ENCODE measurements at regions not wholly inside any gene's neighbourhood (a gene's known extent, or its start where the extent isn't known, plus 50 kb on each side); places are given as distances from the start of the nearest gene placed in this dataset.
"Not testable (repeated sequence)": the region's sequence is repeated elsewhere in the genome, so short reads cannot be mapped to it uniquely, and the experiment has no call there.

DNA sequence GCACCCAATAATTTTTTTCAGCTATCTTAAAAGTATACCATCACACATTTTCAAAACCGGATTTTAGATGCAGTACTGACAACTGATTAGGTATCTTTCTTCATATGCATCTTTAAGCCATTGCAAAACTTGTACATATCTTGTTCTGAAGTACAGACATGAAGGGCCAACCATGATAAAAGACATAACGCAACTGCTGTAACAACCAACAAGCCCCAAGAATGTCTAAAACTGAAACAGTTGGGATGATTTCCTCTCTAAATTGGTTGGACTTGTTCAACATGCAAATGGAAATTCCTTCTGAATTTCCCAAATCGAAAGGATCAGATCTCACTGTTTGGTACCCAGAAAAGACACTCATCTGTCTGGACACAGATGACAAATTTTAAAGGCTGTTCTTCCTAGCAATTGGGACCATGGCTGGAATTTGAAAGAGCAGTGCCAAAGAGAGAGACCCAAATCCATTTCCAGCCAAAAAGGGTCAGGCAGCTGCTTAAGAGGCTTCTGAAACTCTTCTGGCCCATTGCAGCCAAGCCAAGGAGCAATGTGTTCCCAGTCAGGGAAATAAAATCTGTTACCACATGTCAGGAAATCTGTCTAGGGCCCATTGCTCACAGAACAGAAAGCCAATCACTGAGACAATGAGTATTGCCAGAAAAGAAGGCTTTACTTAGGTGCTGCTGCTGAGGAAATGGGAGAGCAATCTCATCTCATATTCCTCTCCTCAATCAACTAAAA is 1122.4 kb upstream of the USP15 start:
- DNase-seq = no peak

DNA sequence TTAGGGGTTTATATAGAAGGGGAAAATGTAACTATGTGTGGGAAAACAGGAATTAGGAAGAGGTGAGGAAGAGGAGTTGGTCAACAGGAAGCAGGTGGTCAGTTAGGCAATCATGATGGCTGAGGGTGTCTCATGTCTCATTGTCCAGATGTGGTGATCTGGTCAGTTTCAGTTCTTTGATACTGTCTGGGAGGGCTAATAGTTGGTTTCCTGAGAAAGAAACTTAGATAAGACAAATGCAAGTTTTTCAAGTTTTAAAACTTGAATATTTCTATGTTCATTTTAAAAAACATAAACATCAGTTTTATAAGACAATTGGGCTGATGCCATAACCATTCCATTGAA is 1121.8 kb upstream of the USP15 start:
- no peak for DNase-seq

DNA sequence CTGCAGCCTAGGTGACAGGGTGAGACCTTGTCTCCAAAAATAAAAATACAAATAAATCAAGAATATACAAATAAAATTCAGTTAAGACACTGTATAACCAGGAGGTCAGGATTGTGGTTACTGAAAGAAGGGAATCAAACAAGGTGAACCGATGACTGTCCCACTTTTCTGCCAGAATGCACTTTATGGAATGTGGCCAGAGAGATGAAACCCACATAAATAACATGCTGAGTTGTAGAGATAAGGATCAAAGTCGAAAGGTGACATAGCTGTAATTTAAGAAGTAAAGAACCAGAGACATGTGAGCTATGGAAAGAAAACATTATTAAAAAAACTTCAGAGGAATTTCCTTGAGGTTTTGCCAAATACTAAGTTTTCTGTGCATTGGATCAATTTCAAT is 1098.2 kb upstream of the USP15 start:
- no peak for DNase-seq

DNA sequence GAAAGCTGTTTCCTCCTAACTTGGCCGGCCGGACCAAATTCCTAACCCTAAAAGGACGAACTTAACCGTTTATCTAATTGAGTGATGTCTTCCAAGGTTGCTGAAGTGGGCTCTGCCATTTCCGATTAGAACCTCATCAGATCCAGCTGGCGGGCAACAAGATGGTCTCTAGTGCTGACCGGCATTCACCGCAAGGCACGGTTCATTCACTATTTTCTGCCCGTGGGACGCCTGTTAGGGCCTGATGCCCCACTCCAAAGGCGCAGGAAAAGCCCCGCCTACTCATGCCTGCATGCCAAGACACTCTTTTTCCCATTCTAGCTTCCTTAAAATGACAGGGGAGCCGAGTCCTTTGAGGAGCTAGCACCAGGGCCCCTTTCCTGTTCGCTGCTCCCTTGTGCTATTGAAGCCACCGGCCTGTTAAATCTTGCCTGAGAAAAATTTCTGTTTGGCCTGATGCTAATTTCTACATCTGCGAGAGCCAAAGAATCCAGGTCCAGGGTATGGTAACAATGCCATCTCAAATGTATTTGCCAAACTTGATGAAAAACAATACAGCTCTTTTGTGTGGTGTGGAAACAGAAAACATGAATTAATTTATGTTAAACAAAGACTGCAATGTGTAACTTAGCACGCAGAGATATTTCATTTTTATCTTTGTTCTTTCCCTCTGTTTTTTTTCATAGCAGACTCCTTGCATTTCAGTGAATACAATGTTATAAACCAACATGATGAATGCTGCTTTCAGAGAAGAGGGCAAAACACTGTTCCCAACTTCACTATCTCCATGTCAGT is 1071.2 kb upstream of the USP15 start:
- no peak for DNase-seq

DNA sequence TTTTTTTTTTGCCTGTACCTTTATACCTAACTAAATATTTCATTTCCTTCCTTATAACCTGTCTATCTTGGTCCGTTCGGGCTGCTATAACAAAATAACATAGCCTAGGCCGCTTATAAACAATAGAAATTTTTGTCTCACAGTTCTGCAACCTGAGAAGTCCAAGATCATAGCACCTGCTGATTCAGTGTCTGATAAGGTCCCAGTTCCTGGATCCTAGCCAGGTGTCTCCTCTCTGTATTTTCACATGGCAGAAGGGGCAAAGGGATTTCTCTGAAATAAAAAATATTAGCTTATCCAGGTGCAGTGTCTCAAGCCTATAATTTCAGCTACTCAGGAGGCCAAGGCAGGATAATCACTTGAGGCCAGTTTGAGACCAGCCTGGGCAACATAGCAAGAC is 1046.6 kb upstream of the USP15 start:
- no peak for DNase-seq

DNA sequence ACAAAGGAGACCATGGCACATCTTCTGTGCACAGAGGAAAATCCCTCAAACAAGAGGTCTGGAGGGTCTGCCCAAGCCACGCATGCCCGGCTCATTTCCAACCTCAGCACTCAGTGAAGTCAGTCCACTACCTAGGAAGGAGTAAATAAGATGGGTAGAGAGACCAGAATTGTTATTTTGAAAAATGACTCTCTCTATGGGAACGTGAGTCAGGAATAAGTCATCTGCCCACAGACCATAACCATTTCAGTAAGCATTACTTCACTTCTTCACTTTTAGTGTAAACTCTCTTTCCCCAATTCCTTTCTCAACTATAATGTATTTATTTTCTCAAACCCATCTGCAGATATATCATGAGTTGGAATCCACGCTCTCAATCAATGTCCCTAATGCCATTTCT is 1039.9 kb upstream of the USP15 start:
- DNase-seq = no peak

DNA sequence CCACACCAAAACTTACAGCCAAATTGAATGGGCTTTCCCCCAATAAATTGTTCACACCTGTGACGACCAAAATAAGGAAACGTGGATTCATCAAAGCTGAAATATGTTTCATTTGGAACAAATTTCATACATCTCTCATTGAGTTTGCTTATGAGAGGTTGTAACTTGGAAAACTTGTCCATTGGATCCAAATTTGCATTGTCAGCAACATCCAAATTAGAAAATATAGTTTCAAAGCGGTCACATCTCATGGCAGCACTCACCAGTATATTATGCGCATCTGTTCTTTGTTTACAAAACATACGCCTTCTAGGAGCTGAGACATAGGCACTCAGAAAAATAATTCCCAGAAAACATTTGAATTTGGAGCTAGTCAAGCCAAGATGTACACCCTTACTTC is 1028.2 kb upstream of the USP15 start:
- no peak for DNase-seq

DNA sequence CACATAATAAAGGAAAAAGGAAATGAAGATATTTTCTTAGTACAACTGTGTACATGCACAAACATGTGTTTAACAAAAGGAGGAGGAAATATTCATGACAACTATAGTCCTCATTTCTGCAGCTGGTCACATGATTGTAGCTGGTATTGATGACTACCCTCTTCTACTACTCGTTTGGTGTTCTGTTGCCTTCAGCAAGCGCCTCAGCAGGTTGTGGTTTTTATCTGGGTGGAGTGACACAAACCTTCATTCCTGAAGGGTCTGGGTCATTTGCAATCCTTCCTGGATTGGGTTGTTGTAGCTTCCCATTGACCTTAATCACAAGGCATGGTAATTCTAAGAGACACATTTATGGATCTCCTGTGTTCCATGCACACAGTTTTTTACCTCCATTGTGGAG is 1009.9 kb upstream of the USP15 start:
- no peak for DNase-seq

DNA sequence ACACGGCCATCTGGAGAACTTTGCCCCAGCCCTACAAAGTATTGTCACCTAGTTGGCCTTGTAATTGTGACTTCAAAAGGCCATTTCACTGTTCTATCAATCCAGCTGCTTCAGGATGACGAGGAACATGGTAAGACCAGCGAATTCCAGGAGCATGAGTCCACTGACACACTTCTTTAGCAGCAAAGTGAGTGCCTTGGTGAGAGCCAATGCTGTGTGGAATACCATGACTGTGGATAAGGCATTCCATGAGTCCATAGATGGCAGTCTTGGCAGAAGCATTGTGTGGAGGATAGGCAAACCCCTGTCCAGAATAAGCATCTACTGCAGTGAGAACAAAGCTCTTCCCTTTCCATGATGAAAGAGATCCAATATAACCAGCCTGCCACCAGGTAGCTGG is 1009.1 kb upstream of the USP15 start:
- DNase-seq = no peak

DNA sequence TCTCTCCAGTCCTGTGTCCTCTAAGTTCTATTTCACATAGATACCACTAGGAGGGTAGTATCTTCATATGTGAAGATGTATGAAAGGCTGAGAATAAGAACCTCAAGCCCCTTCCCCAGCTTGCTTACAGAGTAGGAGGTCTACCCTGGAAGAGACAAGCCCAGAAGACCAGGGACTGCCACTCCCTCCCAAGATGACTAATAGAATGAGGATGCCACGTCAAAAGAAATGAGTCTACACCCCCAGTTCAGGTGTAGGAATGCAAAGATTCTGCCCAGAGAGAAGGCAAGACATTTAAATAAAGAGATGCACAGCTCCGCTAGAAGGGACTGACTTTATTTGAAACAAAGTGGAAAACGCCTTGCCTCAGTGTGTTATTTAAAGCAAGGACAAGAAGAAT is 1006.0 kb upstream of the USP15 start:
- no peak for DNase-seq

DNA sequence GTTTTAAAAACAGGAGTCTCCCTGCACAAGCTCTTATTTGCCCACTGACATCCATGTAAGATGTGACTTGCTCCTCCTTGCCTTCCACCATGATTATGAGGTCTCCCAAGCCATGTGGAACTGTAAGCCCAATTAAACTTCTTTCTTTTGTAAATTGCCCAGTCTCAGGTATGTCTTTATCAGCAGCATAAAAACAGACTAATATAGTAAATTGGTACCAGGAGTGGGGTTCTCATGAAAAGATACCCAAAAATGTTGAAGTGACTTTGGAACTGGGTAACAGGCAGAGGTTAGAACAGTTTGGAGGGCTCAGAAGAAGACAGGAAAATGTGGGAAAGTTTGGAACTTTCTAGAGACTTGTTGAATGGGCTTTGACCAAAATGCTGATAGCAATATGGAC is 995.9 kb upstream of the USP15 start:
- DNase-seq = not testable (repeated sequence)

DNA sequence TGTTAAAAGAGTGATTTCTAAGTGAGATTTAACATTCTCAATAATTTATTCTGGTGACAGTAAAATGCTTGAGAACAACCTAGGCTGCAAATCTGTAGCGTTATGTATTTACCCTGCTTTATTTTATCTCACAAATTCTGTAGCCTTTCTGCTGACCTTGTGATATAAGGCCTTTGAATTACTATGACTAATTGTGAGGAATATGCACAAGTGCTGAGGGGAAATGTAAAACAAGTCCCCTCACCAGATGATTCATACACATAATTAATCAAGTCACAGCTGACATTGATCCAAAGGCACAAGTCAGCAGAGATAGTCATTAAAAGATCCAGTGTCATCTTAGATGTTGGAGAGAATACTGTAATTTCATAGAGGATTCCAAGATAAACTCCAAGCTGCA is 992.7 kb upstream of the USP15 start:
- DNase-seq = no peak

DNA sequence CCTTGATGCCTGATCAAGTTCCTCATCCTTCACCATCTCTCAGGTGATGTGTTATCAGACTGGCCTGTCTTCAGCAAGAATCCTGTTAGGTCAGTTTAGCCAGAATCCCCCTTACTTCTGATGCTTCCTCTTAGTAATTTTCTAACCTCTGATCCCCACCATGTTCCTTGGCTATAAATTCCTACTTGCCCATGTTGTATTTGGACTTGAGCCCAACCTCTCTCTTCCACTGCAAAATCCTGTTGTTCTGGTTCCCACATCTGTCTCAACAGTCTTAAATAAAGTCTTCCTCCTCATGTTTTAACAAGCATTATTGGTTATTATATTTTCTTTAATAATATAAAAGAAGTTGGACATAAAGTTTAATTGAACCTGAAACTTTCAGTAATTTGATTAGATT is 987.8 kb upstream of the USP15 start:
- no peak for DNase-seq

DNA sequence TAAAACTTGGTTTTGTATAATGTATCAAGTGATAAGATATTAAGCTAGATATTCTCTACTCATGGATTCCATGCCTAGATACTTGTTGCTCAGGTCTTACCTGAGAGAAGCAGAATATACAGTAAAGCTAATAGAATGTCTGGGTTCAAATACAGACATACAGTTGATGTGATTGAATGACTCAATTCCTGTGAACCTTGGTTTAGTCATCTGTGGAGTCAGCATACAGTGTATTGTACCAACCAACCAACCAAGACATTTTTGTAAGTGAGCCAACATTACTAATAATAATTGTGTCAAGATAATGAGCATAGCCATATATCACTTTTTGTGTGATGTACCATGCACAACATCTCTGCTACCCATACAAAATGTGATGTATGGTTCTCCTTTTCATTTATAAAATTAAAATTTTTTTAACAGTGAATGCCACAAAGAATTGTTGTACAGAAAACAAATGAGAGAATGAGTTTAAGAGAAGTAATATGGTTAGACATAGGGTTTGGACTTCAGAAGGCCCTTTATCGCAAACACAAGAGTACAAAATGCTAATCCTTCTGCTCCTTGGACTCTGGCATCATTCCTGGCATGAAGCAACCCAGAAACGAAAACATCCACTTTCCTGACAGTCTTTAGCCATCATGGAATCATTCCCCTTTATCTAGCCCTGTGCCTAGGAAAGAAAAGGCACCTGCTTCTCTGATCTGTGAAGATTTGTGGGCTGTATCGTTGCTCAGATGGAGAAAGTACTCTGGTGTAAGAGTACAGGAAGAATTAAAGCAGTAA is 977.2 kb upstream of the USP15 start:
- DNase-seq = no peak

DNA sequence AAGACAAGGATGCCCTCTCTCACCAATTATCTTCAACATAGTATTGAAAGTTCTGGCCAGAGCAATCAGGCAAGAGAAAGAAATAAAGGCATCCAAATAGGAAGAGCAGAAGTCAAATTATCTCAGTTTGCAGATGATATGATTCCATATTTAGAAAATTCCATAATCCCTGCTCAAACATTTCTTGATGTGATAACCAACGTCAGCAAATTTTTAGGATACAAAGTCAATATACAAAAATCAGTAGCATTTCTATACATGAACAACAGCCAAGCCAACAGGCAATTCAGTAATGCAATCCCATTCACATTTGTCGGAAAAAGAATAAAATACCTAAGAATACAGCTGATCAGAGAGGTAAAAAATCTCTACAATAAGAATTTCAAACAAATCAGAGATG is 969.7 kb upstream of the USP15 start:
- no peak for DNase-seq

DNA sequence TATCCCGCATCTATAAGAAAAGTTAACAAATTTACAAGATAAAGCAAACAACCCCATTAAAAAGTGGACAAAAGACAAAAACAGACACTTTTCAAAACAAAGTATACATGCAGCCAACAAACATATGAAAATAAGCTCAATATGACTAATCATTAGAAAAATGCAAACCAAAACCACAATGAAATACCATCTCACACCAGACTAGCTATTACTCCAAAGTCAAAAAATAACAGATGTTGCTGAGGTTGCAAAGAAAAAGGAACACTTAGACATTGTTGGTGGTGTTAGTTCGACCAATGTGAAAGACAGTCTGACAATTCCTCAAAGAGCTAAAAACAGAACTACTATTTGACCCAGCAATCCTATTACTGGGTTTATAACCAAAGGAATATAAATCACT is 968.6 kb upstream of the USP15 start:
- DNase-seq = no peak

DNA sequence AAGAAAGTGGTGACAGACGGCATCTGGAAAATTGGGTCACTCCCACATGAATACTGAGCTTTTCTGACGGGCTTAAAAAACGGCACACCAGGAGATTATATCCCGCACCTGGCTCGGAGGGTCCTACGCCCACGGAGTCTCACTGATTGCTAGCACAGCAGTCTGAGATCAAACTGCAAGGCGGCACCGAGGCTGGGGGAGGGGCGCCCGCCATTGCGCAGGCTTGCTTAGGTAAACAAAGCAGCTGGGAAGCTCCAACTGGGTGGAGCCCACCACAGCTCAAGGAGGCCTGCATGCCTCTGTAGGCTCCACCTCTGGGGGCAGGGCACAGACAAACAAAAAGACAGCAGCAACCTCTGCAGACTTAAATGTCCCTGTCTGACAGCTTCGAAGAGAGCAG is 966.2 kb upstream of the USP15 start:
- DNase-seq = not testable (repeated sequence)

DNA sequence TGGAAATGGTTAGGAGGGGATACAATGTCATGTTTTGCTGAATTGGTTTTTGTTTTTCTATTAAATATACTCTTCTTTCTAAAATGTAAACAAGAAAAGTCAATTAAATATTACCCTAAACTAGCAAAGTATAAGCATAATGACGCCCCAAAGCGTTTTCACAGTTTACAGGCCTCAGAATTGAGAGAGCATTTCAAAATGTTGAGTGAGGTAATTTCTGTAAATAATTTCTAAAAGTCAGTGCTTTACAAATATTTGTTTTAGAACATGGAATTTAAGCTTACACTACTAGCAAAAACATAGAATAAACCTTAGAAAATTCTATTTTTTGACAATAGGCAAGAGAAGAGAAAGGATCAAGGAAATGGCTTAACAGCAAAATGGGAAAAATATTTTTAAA is 958.4 kb upstream of the USP15 start:
- no peak for DNase-seq

DNA sequence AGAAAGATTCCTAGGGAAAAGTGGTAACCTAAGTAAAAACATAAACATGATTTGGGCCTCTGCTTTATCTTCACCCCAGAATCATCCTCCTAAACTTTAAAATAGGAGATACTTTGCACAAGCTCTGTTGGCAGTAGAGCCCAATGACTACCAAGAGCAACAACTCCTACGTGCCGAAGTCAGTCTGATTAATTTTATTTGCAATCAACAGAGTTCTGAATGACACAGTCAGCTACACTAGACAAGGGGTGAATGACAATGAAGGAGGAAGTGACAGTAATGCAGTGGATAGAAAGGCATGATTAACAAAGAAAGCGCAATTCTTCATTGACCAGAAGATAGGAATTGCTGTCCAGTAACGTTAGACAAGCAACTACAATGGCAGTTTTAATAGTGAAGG is 957.9 kb upstream of the USP15 start:
- no peak for DNase-seq

DNA sequence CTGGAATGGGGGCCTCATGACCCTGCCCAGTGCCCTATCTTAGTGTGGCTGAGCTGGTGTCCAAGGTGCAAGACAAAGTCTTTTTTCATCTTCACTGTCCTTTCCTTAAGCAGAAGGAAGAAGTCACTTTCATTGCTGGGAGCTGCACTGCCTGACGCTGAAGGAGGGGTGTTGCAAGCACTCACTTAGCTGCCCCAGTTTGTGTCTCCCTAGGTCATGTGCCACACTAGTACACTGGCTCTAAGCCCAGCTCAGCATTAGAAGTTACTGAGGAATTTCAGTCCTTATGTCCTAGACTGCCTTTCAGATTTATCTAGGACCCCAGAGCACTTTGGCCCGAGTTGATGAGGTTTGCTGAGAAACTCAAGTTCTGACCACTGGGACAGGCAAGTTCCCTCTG is 952.0 kb upstream of the USP15 start:
- DNase-seq = no peak

DNA sequence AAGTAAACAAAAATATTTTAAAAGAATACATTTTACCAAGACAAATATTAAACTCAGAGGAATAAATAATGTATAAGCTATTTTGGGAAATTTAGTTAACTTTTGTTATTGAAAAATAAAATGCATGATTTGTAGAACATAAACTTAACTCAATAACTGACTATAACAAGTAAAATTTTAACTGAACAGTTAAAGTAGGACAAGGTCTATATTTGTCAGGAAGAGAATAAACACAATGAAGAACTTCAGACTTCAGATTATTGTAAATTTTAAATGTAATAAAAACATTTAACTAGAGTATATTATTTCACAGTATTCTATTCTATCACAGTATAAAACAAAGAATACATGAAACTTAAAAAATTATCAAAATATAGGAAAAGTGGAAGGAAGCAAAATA is 948.8 kb upstream of the USP15 start:
- DNase-seq = no peak

DNA sequence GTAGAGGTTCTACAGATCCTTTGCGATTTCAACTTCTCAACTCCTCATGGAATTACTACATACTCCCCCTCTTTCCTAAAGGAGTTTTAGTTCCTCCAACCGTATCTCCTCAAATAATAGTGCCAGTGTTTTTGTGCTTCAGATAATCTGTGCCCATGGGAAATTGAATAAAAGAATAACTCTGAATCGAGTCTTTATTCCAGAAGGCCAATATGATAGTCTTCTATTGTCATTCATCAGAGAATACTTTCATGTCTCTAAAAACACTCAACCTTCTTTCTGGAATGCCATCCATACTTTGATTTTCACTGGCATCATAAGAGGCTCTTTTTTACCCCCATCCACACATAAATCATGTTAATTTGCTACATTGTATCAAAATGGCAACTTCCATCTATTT is 911.3 kb upstream of the USP15 start:
- no peak for DNase-seq

DNA sequence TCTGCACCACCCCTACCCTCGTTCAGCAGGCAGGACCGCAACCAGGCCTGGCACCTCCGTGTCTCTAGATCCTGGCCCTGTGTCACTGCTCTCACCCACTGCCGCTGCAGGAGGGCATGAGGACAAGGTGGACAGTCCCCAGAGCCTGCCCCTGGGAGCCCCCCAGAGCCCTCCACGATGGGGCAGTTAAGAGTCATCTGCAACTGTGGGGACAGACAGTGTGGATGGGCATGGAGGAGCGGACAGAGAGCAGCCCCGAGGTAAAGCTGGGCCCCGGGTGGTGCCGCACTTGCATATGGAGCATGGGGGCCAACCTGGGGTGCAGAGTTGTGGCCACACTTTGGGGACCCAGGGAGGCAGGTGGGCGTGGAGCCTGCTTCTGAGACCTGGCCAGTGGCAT is 905.1 kb upstream of the USP15 start:
- no peak for DNase-seq

DNA sequence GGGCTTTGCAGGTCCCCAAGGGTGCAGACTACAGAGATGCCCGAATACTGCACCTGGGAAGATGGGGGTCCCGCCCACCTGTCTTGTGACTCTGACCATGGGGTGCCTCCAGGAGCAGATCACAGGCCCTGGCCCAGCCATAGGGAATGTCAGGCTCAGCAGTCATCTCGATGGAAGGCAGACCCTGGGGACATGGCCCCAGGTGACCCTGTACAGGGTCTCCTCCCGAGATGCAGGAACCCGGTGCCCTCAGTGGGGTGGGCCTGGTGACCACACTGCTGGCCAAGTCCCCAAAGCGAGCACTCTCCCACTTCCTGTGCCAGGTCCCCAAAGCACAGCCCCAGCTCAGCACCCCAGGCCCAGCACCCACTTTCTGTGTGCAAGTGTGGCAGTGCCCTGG is 903.7 kb upstream of the USP15 start:
- DNase-seq = no peak
